PC-3 (cell line): ENCODE measurements at regions not wholly inside any gene's neighbourhood (a gene's known extent, or its start where the extent isn't known, plus 50 kb on each side); places are given as distances from the start of the nearest gene placed in this dataset.

ENCODE experiments used
- ATAC-seq: fragments of 200-7000 bp; cut with Tn5 transposase; 2 replicates; pipeline ENCODE4 v1.9.1; 2020; ENCODE audit warnings: mild to moderate bottlenecking, moderate library complexity
- BruUV-seq: library from RNA; stranded (reverse); fragments of 400-500 nt; replicated peaks from 2 replicates; lab custom pipeline; 2021; lab: Mats Ljungman, UMichigan
- CTCF ChIA-PET: fragments of 300-600 bp; sonication (Branson Sonifier 250); formaldehyde crosslinking; loops from one replicate; lab custom pipeline; 2022; ENCODE audit warnings: antibody characterized with exemption; lab: Charles Lee
- POLR2A ChIA-PET: fragments of 300-600 bp; sonication (Branson Sonifier 250); formaldehyde crosslinking; loops from one replicate; lab custom pipeline; 2022; ENCODE audit warnings: antibody characterized with exemption; ENCODE audit not compliant: unreplicated experiment; lab: Charles Lee
- DNase-seq: peaks from one replicate; pipeline ENCODE4 v3.0.0-alpha.2; 2015
- H2AFZ ChIP-seq: fragments of 300-600 bp; sonication (generic); 2 replicates; pipeline ENCODE4 v1.6.0; 2016; ENCODE audit warnings: antibody characterized with exemption, low read length
- H3F3A ChIP-seq: fragments of 300-600 bp; sonication (generic); one replicate; pipeline ENCODE4 v1.6.0; 2017; ENCODE audit warnings: antibody characterized with exemption, low read length, control low read depth, mild to moderate bottlenecking; ENCODE audit not compliant: unreplicated experiment
- H3K27ac ChIP-seq: fragments of 300-600 bp; sonication (generic); 2 replicates; pipeline ENCODE4 v1.5.1; 2016; ENCODE audit warnings: mild to moderate bottlenecking, low read length
- H3K27me3 ChIP-seq: fragments of 300-600 bp; sonication (generic); 2 replicates; pipeline ENCODE4 v1.6.1; 2016; ENCODE audit warnings: low read length, mixed read lengths
- H3K36me3 ChIP-seq: fragments of 300-600 bp; sonication (generic); 2 replicates; pipeline ENCODE4 v1.6.1; 2016; ENCODE audit warnings: low read depth, mixed run types, low read length, mixed read lengths
- H3K4me1 ChIP-seq: fragments of 300-600 bp; sonication (generic); 2 replicates; pipeline ENCODE4 v1.5.1; 2016; ENCODE audit warnings: low read length; ENCODE audit not compliant: insufficient read depth
- H3K4me2 ChIP-seq: fragments of 300-600 bp; sonication (generic); 2 replicates; pipeline ENCODE4 v1.6.0; 2016; ENCODE audit warnings: low read length
- H3K4me3 ChIP-seq: fragments of 300-600 bp; sonication (generic); 2 replicates; pipeline ENCODE4 v1.5.1; 2016; ENCODE audit warnings: mild to moderate bottlenecking, low read length, mixed read lengths
- H3K79me2 ChIP-seq: fragments of 300-600 bp; sonication (generic); 2 replicates; pipeline ENCODE4 v1.6.1; 2017; ENCODE audit warnings: low read length, mixed read lengths
- H3K9ac ChIP-seq: fragments of 300-600 bp; sonication (generic); 2 replicates; pipeline ENCODE4 v1.6.0; 2016; ENCODE audit warnings: mild to moderate bottlenecking, low read length
- H3K9me2 ChIP-seq: fragments of 300-600 bp; sonication (generic); replicated peaks from 2 replicates; pipeline ENCODE4 v1.6.1; 2016; ENCODE audit warnings: mixed run types, low read length, mixed read lengths
- H3K9me3 ChIP-seq: fragments of 300-600 bp; sonication (generic); 2 replicates; pipeline ENCODE4 v1.6.1; 2016; ENCODE audit warnings: low read length, mixed read lengths
- H4K20me1 ChIP-seq: fragments of 300-600 bp; sonication (generic); 2 replicates; pipeline ENCODE4 v1.6.1; 2016; ENCODE audit warnings: low read length, mixed read lengths
- EZH2 ChIP-seq: fragments of 300-600 bp; sonication (generic); IDR thresholded peaks from one replicate; pipeline ENCODE4 v1.6.1; 2017; ENCODE audit warnings: antibody characterized with exemption, mild to moderate bottlenecking, low read length; ENCODE audit not compliant: unreplicated experiment
- EZH2phosphoT487 ChIP-seq: fragments of 300-600 bp; sonication (generic); IDR thresholded peaks from 2 replicates; pipeline ENCODE4 v1.6.1; 2018; ENCODE audit warnings: mild to moderate bottlenecking, antibody characterized with exemption, low read length, borderline replicate concordance
- intact Hi-C: fragments of 100-400 bp; cut with micrococcal nuclease; formaldehyde crosslinking; loops from 2 replicates; pipeline ENCODE4 v1.9.0; 2023
- TF ChIP-seq, protein P1 (sequence below): fragments of 300-600 bp; sonication (generic); conservative IDR thresholded peaks from 2 replicates; pipeline ENCODE4 v1.5.1; 2017; ENCODE audit warnings: antibody characterized with exemption, low read depth, mild to moderate bottlenecking, low read length

DNA sequence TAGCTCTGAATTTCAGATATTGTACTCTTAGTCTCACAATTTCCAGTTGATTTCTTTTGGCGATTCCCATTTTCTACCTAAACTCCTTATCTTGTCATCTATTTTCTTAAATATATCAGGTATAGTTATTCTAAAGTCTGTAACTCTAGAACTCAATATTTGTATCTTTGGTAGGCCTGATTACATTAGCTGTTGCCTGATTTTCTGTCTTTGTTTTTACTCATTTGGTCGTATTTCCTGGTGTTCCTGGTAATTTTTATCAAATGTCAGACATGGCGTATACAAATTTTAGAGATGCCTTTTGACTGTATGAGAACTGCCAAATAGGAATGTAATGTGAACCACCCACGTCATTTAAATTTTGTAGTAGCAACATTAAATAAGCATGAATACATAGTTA, 266.7 kb downstream of the ZNF536 start:
- ChIA-PET POLR2A (no interaction called here), CTCF (no interaction called here)
- BruUV-seq = no TSS peak
- Histone ChIP-seq H3K9me3 (no peaks in the 10 kb centered on the region), H4K20me1 (no peaks in the 10 kb centered on the region), H3K27ac (no peak overlapping the region), H3K4me1 (no peaks in the 10 kb centered on the region), H3K4me3 (no peak overlapping the region), H3K9ac (no peak overlapping the region), H3K36me3 (no peaks in the 10 kb centered on the region), H3K4me2 (no peak overlapping the region), H3K9me2 (no peaks in the 10 kb centered on the region), H3K79me2 (no peaks in the 10 kb centered on the region), H2AFZ (no peak overlapping the region), H3F3A (no peaks in the 10 kb centered on the region), H3K27me3 (no peaks in the 10 kb centered on the region)
- no peak for ATAC-seq
- TF ChIP-seq, protein P1, sequence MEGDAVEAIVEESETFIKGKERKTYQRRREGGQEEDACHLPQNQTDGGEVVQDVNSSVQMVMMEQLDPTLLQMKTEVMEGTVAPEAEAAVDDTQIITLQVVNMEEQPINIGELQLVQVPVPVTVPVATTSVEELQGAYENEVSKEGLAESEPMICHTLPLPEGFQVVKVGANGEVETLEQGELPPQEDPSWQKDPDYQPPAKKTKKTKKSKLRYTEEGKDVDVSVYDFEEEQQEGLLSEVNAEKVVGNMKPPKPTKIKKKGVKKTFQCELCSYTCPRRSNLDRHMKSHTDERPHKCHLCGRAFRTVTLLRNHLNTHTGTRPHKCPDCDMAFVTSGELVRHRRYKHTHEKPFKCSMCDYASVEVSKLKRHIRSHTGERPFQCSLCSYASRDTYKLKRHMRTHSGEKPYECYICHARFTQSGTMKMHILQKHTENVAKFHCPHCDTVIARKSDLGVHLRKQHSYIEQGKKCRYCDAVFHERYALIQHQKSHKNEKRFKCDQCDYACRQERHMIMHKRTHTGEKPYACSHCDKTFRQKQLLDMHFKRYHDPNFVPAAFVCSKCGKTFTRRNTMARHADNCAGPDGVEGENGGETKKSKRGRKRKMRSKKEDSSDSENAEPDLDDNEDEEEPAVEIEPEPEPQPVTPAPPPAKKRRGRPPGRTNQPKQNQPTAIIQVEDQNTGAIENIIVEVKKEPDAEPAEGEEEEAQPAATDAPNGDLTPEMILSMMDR = no peak
- no peak for TF ChIP-seq EZH2
- TF ChIP-seq EZH2phosphoT487 = no peak
- intact Hi-C loops = no loop called here
- no peak for DNase-seq

DNA sequence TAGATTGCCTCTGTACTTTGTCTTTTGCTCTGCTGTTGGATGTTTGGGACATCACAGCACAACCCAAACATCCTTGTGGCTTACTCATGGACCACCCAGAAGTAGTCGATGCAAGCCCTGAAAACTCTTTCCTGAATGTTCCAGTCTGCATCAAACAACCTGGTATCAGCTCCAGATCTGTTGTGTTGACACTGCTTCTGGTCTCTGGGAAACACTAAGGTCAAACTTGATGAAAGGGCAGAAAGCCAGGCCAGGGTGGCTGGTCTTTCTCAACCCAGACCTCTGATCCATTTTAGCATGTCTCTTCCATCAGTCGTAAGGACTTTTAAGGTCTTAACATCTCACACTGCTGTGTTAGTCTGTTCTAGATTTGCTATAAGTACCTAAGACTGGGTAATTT, 265.7 kb downstream of the ZNF536 start:
- DNase-seq = no peak
- Histone ChIP-seq H3K79me2 (no peaks in the 10 kb centered on the region), H2AFZ (no peak overlapping the region), H4K20me1 (no peaks in the 10 kb centered on the region), H3K27me3 (no peaks in the 10 kb centered on the region), H3F3A (no peaks in the 10 kb centered on the region), H3K9ac (no peak overlapping the region), H3K9me3 (no peaks in the 10 kb centered on the region), H3K27ac (no peak overlapping the region), H3K9me2 (no peaks in the 10 kb centered on the region), H3K4me2 (no peak overlapping the region), H3K4me3 (no peak overlapping the region), H3K4me1 (no peaks in the 10 kb centered on the region), H3K36me3 (no peaks in the 10 kb centered on the region)
- intact Hi-C loops = no loop called here
- POLR2A ChIA-PET = no interaction called here
- ATAC-seq = no peak
- CTCF ChIA-PET = no interaction called here
- TF ChIP-seq, protein P1 = no peak
- TF ChIP-seq EZH2phosphoT487 (no peak), EZH2 (no peak)
- BruUV-seq = no TSS peak

DNA sequence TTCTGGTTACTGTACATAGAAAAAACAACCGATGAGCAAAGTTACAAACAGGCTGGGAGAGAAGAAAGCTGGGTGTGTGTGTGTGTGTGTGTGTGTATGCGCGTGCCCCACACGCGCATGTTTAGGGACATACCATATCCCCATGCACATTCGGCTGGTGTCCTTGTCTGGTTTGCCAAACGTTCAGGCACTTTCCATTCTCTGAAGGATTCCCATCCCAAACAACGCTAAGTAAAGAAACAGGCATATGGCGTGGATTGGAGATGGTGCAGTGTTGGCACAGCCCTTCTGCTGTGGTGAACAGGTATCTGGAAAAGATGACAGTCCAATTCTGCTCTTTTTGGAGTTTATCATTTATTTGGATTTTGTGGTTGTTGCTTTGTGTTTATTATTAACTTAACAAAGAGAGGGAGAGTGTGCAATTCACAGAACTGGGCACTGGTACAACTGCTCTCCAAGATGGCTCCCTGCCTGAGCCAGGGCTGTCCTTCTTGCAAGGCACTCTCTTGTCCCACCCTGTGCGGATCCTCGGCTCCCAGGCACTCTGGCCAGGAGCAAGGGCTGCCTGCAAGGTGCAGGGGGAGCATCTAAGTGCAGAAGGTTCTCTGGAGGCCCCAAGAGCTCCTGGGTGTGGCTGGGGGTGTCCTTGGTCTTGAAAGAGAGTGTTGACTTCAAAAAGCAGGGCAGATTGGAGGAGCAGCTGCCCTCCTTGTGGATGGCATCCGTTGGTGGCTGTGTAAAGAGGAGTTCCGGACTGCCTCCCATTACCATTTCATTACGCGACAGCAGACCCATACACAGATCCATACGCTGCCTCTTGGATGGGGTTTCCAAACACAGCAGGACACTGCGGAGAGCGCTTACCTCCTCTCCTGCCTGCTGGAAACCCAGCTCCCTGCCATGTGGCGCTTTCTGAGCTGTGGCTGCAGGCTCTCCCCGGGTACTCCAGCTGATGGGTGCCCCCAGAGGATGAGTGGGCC, 263.1 kb downstream of the ZNF536 start:
- TF ChIP-seq, protein P1 = no peak
- TF ChIP-seq EZH2phosphoT487 = no peak
- TF ChIP-seq EZH2 = no peak
- Histone ChIP-seq H3K9me3 (no peaks in the 10 kb centered on the region), H2AFZ (no peak overlapping the region), H3K4me3 (no peak overlapping the region), H3K27ac (no peak overlapping the region), H3F3A (no peaks in the 10 kb centered on the region), H3K36me3 (no peaks in the 10 kb centered on the region), H3K4me1 (no peaks in the 10 kb centered on the region), H3K9me2 (no peaks in the 10 kb centered on the region), H3K4me2 (no peak overlapping the region), H4K20me1 (no peaks in the 10 kb centered on the region), H3K9ac (no peak overlapping the region), H3K79me2 (no peaks in the 10 kb centered on the region), H3K27me3 (no peaks in the 10 kb centered on the region; the same call in 1 of the 2 replicates)
- ChIA-PET CTCF (no interaction called here), POLR2A (no interaction called here)
- intact Hi-C loops = no loop called here
- no peak for ATAC-seq
- DNase-seq = no peak
- no TSS peak for BruUV-seq
